Small intestine (tissue), 7 donors: ENCODE measurements at regions not wholly inside any gene's neighbourhood (a gene's known extent, or its start where the extent isn't known, plus 50 kb on each side); places are given as distances from the start of the nearest gene placed in this dataset.

Experiments used
- DNase-seq, 2 donors: peaks; one replicate each; pipeline versions ENCODE4 v3.0.0 to v3.0.0-alpha.2; 2013
- FAIRE-seq: peaks from 2 replicates; lab custom pipeline; 2012; peaks lifted over from hg19 to GRCh38; lab: Jason Lieb, UNC
- H3K27ac ChIP-seq, 3 donors: one replicate each; pipeline ENCODE4 v1.5.1; 2013; ENCODE audit warnings: low read length in 2 of 3, mild to moderate bottlenecking in 2 of 3, control low read depth in 1 of 3, inconsistent platforms in 1 of 3, low read depth in 1 of 3, moderate library complexity in 1 of 3
- H3K27me3 ChIP-seq, 3 donors: one replicate each; pipeline ENCODE4 v1.6.1; 2013; ENCODE audit warnings: low read length in 3 of 3, inconsistent platforms in 1 of 3; ENCODE audit not compliant: control insufficient read depth in 3 of 3, insufficient read depth in 3 of 3
- H3K36me3 ChIP-seq, 3 donors: one replicate each; pipeline ENCODE4 v1.6.1; 2013; ENCODE audit warnings: low read length in 3 of 3, inconsistent platforms in 1 of 3, low read depth in 1 of 3, mild to moderate bottlenecking in 1 of 3, moderate library complexity in 1 of 3; ENCODE audit not compliant: control insufficient read depth in 3 of 3, insufficient read depth in 2 of 3
- H3K4me1 ChIP-seq, 3 donors: one replicate each; pipeline ENCODE4 v1.6.1; 2013; ENCODE audit warnings: low read length in 2 of 3, inconsistent platforms in 1 of 3, low read depth in 1 of 3, mild to moderate bottlenecking in 1 of 3, moderate library complexity in 1 of 3; ENCODE audit not compliant: control insufficient read depth in 3 of 3, insufficient read depth in 2 of 3
- H3K4me3 ChIP-seq, 3 donors: one replicate each; pipeline ENCODE4 v1.5.1; 2013; ENCODE audit warnings: low read length in 3 of 3, control low read depth in 1 of 3, inconsistent platforms in 1 of 3, low read depth in 1 of 3, mild to moderate bottlenecking in 1 of 3, moderate library complexity in 1 of 3
- H3K9me3 ChIP-seq, 2 donors: one replicate each; pipeline ENCODE4 v1.6.1; 2013; ENCODE audit warnings: low read depth in 1 of 2, low read length in 1 of 2; ENCODE audit not compliant: control insufficient read depth in 2 of 2, insufficient read depth in 1 of 2
- WGBS, 3 donors: extraction: QIAGEN DNeasy Blood & Tissue Kit; methylation state at CpG; one replicate each; pipeline ENCODE4 v1.1.7; 2013; 5-methylcytosine and 5-hydroxymethylcytosine counted together
- donor health status: healthy with polysubstance abuse.
- donor health status: control.
- donor health status: control.
- donor health status: Bipolar disorder and iron deficiency.
- donor health status: healthy.

DNA sequence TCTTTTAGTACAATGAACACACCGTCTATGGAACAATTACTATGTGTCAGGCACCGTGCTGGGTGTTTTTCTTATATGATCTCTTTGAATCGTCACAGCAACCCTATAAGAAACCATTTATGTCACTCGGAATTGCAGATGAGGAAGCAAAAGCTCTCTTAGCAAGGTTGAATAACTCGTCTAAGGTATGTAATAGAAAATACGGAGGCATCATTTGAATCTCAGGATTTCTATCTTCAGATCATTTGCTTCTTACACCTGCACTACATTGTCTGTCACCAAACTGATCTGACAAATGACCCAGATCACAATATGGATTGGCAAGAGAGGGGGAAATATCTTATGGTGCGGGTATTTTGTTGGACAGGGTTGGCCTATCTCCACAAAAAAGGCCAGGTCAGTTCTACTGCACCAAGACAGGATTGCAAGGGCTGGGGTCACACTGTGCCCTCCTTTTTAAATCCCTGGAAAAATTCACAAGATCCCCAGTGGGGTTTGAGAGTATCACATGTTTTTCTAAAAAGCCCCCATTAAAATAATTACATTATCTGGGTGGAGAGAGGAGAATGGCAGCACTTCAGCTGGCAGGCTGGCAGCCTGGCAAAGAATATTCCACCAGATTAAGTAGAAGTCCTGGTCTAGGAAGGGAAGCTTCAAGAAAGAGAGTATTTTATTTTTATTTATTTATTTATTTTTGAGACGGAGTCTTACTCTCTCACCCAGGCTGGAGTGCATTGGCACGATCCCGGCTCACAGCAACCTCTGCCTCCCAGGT lies 110.7 kb upstream of the CLMP start:
- 73 to 90% (median 86%) methylated on average over 10 of the region's 10 CpGs for WGBS, 3 donors
- H3K27ac ChIP-seq = no peak overlapping the region
- peaks cover 0 to 5% (median 0%) of the 10 kb centered on the region in 3 donors for H3K4me1 ChIP-seq
- no peak for FAIRE-seq
- no peaks in the 10 kb centered on the region for H3K36me3 ChIP-seq
- DNase-seq = no peak
- H3K27me3 ChIP-seq = peaks cover 0 to 17% (median 1%) of the 10 kb centered on the region in 3 donors
- H3K9me3 ChIP-seq = no peaks in the 10 kb centered on the region
- H3K4me3 ChIP-seq = no peak overlapping the region

GRCh38 chr11:123304828-123305466 lies 109.9 kb upstream of the CLMP start:
- DNase-seq (peak in 1 of 2 donors; percentile 17), FAIRE-seq (no peak)
- peaks cover 0 to 20% (median 1%) of the 10 kb centered on the region in 3 donors for H3K27me3 ChIP-seq
- WGBS, 3 donors = 35 to 53% (median 45%) methylated on average over 8 of the region's 8 CpGs
- peaks cover 0 to 5% (median 0%) of the 10 kb centered on the region in 3 donors for H3K4me1 ChIP-seq
- H3K36me3 ChIP-seq = no peaks in the 10 kb centered on the region
- H3K9me3 ChIP-seq = no peaks in the 10 kb centered on the region
- H3K4me3 ChIP-seq = no peak overlapping the region
- H3K27ac ChIP-seq = no peak overlapping the region

- H3K9me3 ChIP-seq = peaks cover 0 to 4% of the 10 kb centered on the region in 2 donors
- peaks cover 0 to 5% (median 0%) of the 10 kb centered on the region in 3 donors for H3K4me1 ChIP-seq
- no peak for DNase-seq
- no peaks in the 10 kb centered on the region for H3K36me3 ChIP-seq
- H3K27me3 ChIP-seq = peaks cover 0 to 21% (median 1%) of the 10 kb centered on the region in 3 donors
- 79 to 85% (median 80%) methylated on average over 6 of the region's 6 CpGs for WGBS, 3 donors
- H3K4me3 ChIP-seq = no peak overlapping the region
- FAIRE-seq = no peak
- no peak overlapping the region for H3K27ac ChIP-seq
Measured at GRCh38 chr11:123303924-123304323, 108.9 kb upstream of the CLMP start.

DNA sequence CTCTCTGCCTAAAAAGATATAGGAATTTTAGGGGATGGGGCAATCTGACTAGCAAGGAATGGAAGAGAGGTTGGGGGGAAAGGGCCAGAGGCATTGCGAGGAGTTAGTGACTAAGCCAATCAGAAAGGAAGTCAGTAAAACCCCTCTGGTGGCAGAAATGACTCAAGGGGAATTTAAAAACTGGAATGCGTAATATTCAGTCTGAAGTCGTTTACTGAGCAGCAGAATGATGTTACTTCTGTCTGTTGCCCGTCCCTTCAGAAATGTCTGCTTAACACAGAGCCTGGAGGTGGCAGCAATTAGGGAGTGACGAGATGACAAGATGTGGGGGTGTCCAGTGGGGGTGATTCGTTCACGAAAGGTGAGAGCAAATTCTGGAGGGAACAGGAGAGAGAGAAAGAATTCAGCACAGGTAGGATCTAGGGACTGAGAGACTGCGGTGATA lies 107.7 kb upstream of the CLMP start:
- no peak for FAIRE-seq
- no peaks in the 10 kb centered on the region for H3K4me1 ChIP-seq
- H3K27me3 ChIP-seq = peaks cover 0 to 21% (median 1%) of the 10 kb centered on the region in 3 donors
- DNase-seq = no peak
- no peak overlapping the region for H3K27ac ChIP-seq
- H3K36me3 ChIP-seq = no peaks in the 10 kb centered on the region
- 60 to 79% (median 63%) methylated on average over 8 of the region's 8 CpGs for WGBS, 3 donors
- peaks cover 0 to 4% of the 10 kb centered on the region in 2 donors for H3K9me3 ChIP-seq
- H3K4me3 ChIP-seq = no peak overlapping the region

- FAIRE-seq = no peak
- WGBS, 3 donors = 6 to 17% (median 15%) methylated on average over 51 to 56 of the region's 56 CpGs
- no peaks in the 10 kb centered on the region for H3K4me1 ChIP-seq
- peaks cover 0 to 21% (median 1%) of the 10 kb centered on the region in 3 donors for H3K27me3 ChIP-seq
- peak overlapping the region in 2 of 3 donors; percentile 27 to 47 for H3K4me3 ChIP-seq
- H3K9me3 ChIP-seq = peaks cover 0 to 4% of the 10 kb centered on the region in 2 donors
- no peak overlapping the region for H3K27ac ChIP-seq
- DNase-seq = peak; percentile 54 to 77
- no peaks in the 10 kb centered on the region for H3K36me3 ChIP-seq
Measured at GRCh38 chr11:123301696-123302400, 106.8 kb upstream of the CLMP start.

- Histone ChIP-seq H3K27ac (no peak overlapping the region), H3K36me3 (no peaks in the 10 kb centered on the region), H3K4me1 (no peaks in the 10 kb centered on the region), H3K9me3 (peaks cover 0 to 4% of the 10 kb centered on the region in 2 donors), H3K4me3 (no peak overlapping the region), H3K27me3 (peaks cover 0 to 21% (median 1%) of the 10 kb centered on the region in 3 donors)
- 37 to 53% (median 51%) methylated on average over 3 of the region's 3 CpGs for WGBS, 3 donors
- no peak for FAIRE-seq
- DNase-seq = peak in 1 of 2 donors; percentile 64
Measured at GRCh38 chr11:123301013-123301591, 106.1 kb upstream of the CLMP start.

DNA sequence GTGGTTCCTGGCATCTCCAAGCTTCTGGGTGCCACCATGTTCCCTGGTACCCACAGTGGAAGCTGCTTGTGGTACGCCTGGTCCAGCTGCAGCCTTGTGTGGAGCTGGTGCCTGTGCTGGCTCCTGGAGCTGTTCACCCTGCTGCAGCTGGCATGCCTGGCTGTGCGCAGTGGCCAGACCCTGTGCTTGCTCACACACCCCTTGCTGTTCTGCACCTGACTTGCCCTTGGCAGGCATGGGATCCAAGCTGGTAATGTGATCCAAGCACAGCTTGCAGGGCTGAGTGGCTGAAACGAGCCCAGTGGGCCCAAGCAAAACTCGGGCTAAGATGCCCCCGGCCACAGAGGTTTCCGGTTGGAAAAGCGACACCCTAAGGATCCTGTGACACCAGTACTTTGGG lies 104.7 kb upstream of the CLMP start:
- H3K4me1 ChIP-seq = no peaks in the 10 kb centered on the region
- DNase-seq (no peak), FAIRE-seq (no peak)
- 87 to 93% (median 92%) methylated on average over 7 of the region's 7 CpGs for WGBS, 3 donors
- peaks cover 0 to 4% of the 10 kb centered on the region in 2 donors for H3K9me3 ChIP-seq
- peaks cover 0 to 21% (median 1%) of the 10 kb centered on the region in 3 donors for H3K27me3 ChIP-seq
- no peak overlapping the region for H3K4me3 ChIP-seq
- H3K36me3 ChIP-seq = no peaks in the 10 kb centered on the region
- no peak overlapping the region for H3K27ac ChIP-seq
